IMR-90 (cell line): ENCODE measurements at regions not wholly inside any gene's neighbourhood (a gene's known extent, or its start where the extent isn't known, plus 50 kb on each side); places are given as distances from the start of the nearest gene placed in this dataset.

Source experiments
- ATAC-seq: fragments of 200-7000 bp; cut with Tn5 transposase; 2 replicates; pipeline ENCODE4 v1.9.1; 2020; ENCODE audit warnings: low read depth, mild to moderate bottlenecking, moderate library complexity
- BruUV-seq: library from RNA; stranded (reverse); fragments of 400-500 nt; replicated peaks from 2 replicates; lab custom pipeline; 2021; lab: Mats Ljungman, UMichigan
- CTCF ChIA-PET: fragments of 300-600 bp; formaldehyde crosslinking; extraction: SDS; loops from one replicate; lab custom pipeline; 2021; ENCODE audit warnings: antibody characterized with exemption; lab: Yijun Ruan, JAX
- POLR2A ChIA-PET: fragments of 300-600 bp; sonication (Branson Sonifier 250); formaldehyde crosslinking; loops from one replicate; lab custom pipeline; 2022; ENCODE audit warnings: antibody characterized with exemption; ENCODE audit not compliant: unreplicated experiment; lab: Charles Lee
- DNase-seq: peaks from one replicate; pipeline ENCODE4 v3.0.0; 2013
- H2AFZ ChIP-seq: replicated peaks from 2 replicates; pipeline ENCODE3; 2013; ENCODE audit warnings: low read length, mild to moderate bottlenecking; ENCODE audit not compliant: poor library complexity
- H2AK5ac ChIP-seq: 2 replicates; pipeline ENCODE4 v1.6.1; 2013; ENCODE audit warnings: low read depth, low read length, inconsistent platforms
- H2AK9ac ChIP-seq: replicated peaks from 2 replicates; pipeline ENCODE3; 2013; ENCODE audit warnings: mild to moderate bottlenecking, low read depth, low read length, moderate library complexity; ENCODE audit not compliant: poor library complexity
- H2BK120ac ChIP-seq: 2 replicates; pipeline ENCODE4 v1.6.1; 2013; ENCODE audit warnings: low read depth, low read length, inconsistent platforms
- H2BK15ac ChIP-seq: 3 replicates; pipeline ENCODE4 v1.6.1; 2013; ENCODE audit warnings: low read depth, low read length, inconsistent platforms
- H2BK20ac ChIP-seq: 2 replicates; pipeline ENCODE4 v1.6.1; 2013; ENCODE audit warnings: low read depth, mild to moderate bottlenecking, inconsistent platforms, low read length, moderate library complexity
- H2BK5ac ChIP-seq: 2 replicates; pipeline ENCODE4 v1.6.1; 2013; ENCODE audit warnings: mild to moderate bottlenecking, low read depth, low read length, inconsistent platforms; ENCODE audit not compliant: poor library complexity, severe bottlenecking
- H3K14ac ChIP-seq: replicated peaks from 2 replicates; pipeline ENCODE4 v1.6.1; 2013; ENCODE audit warnings: low read depth, low read length, inconsistent platforms
- H3K18ac ChIP-seq: 2 replicates; pipeline ENCODE4 v1.6.1; 2013; ENCODE audit warnings: low read depth, low read length, control low read depth
- H3K23ac ChIP-seq: 2 replicates; pipeline ENCODE4 v1.6.1; 2013; ENCODE audit warnings: low read depth, low read length, inconsistent platforms
- H3K27ac ChIP-seq: 2 replicates; pipeline ENCODE4 v1.5.1; 2013; ENCODE audit warnings: mild to moderate bottlenecking, control low read depth, low read length; ENCODE audit not compliant: insufficient read depth
- H3K27me3 ChIP-seq: 2 replicates; pipeline ENCODE4 v1.6.1; 2013; ENCODE audit warnings: low read length; ENCODE audit not compliant: control insufficient read depth, insufficient read depth
- H3K36me3 ChIP-seq: 2 replicates; pipeline ENCODE4 v1.6.1; 2013; ENCODE audit warnings: low read length, mixed read lengths; ENCODE audit not compliant: control insufficient read depth, insufficient read depth
- H3K4ac ChIP-seq: 2 replicates; pipeline ENCODE4 v1.6.1; 2013; ENCODE audit warnings: low read depth, low read length, inconsistent platforms
- H3K4me1 ChIP-seq: 2 replicates; pipeline ENCODE4 v1.6.1; 2013; ENCODE audit warnings: low read length, mixed read lengths; ENCODE audit not compliant: control insufficient read depth, insufficient read depth
- H3K4me2 ChIP-seq: 2 replicates; pipeline ENCODE4 v1.6.1; 2013; ENCODE audit warnings: low read depth, mild to moderate bottlenecking, control low read depth, low read length, moderate library complexity
- H3K4me3 ChIP-seq: 2 replicates; pipeline ENCODE4 v1.5.1; 2013; ENCODE audit warnings: low read depth, mild to moderate bottlenecking, control low read depth, low read length, moderate library complexity; ENCODE audit not compliant: insufficient read depth
- H3K56ac ChIP-seq: 2 replicates; pipeline ENCODE4 v1.6.1; 2013; ENCODE audit warnings: low read length, inconsistent platforms; ENCODE audit not compliant: insufficient read depth; ENCODE audit errors: extremely low read depth
- H3K79me1 ChIP-seq, 2 experiments: 2 replicates each; pipeline ENCODE4 v1.6.1; 2013; ENCODE audit warnings: low read length in 2 of 2, inconsistent platforms in 1 of 2, low read depth in 1 of 2
- H3K9ac ChIP-seq: 2 replicates; pipeline ENCODE4 v1.6.1; 2013; ENCODE audit warnings: low read depth, low read length, control low read depth
- H3K9me1 ChIP-seq: 2 replicates; pipeline ENCODE4 v1.6.1; 2013; ENCODE audit warnings: low read length, inconsistent platforms; ENCODE audit not compliant: insufficient read depth
- H3K9me3 ChIP-seq: 2 replicates; pipeline ENCODE4 v1.6.1; 2013; ENCODE audit warnings: low read length; ENCODE audit not compliant: control insufficient read depth, insufficient read depth
- H4K20me1 ChIP-seq: 2 replicates; pipeline ENCODE4 v1.6.1; 2013; ENCODE audit warnings: low read length, inconsistent platforms; ENCODE audit not compliant: insufficient read depth
- H4K5ac ChIP-seq: 2 replicates; pipeline ENCODE4 v1.6.1; 2013; ENCODE audit warnings: mild to moderate bottlenecking, low read depth, low read length, control low read depth
- H4K8ac ChIP-seq, 2 experiments: 2 replicates each; pipeline ENCODE4 v1.6.1; 2013; ENCODE audit warnings: low read depth in 2 of 2, low read length in 2 of 2, control low read depth in 1 of 2, inconsistent platforms in 1 of 2
- H4K91ac ChIP-seq: 2 replicates; pipeline ENCODE4 v1.6.1; 2013; ENCODE audit warnings: low read depth, low read length, inconsistent platforms; ENCODE audit not compliant: insufficient read depth
- BHLHE40 ChIP-seq: fragments of 150-350 bp; IDR thresholded peaks from 2 replicates; pipeline ENCODE4 v1.6.1; 2016; ENCODE audit warnings: mild to moderate bottlenecking, low read depth, low read length
- CEBPB ChIP-seq: IDR thresholded peaks from 2 replicates; pipeline ENCODE4 v1.6.1; 2012; ENCODE audit warnings: low read depth, low read length, improper control_type of control experiment
- CHD1 ChIP-seq: IDR thresholded peaks from 2 replicates; pipeline ENCODE4 v1.6.1; 2012; ENCODE audit warnings: low read depth, low read length, improper control_type of control experiment
- MAFK ChIP-seq: IDR thresholded peaks from 2 replicates; pipeline ENCODE4 v1.6.1; 2012; ENCODE audit warnings: low read depth, low read length, improper control_type of control experiment
- MXI1 ChIP-seq: IDR thresholded peaks from 2 replicates; pipeline ENCODE4 v1.6.1; 2012; ENCODE audit warnings: low read depth, mild to moderate bottlenecking, low read length, moderate library complexity, borderline replicate concordance
- NFE2L2 ChIP-seq: fragments of 150-350 bp; IDR thresholded peaks from 2 replicates; pipeline ENCODE4 v1.6.1; 2016; ENCODE audit warnings: low read depth, mild to moderate bottlenecking, low read length
- POLR2A ChIP-seq: IDR thresholded peaks from 2 replicates; pipeline ENCODE4 v1.6.1; 2012; ENCODE audit warnings: mild to moderate bottlenecking, low read depth, low read length
- RCOR1 ChIP-seq: IDR thresholded peaks from 2 replicates; pipeline ENCODE4 v1.6.1; 2012; ENCODE audit warnings: mild to moderate bottlenecking, low read length, improper control_type of control experiment; ENCODE audit not compliant: insufficient replicate concordance
- RFX5 ChIP-seq: IDR thresholded peaks from 2 replicates; pipeline ENCODE4 v1.8.0; 2012; ENCODE audit warnings: low read depth, mild to moderate bottlenecking, low read length, moderate library complexity
- WGBS, 2 experiments: methylation state at CpG; one replicate each; pipeline versions ENCODE4 v1.1.5 to v1.1.7; 2013; ENCODE audit warnings: missing lambda C conversion rate in 2 of 2; ENCODE audit not compliant: insufficient read length in 1 of 2; ENCODE audit errors: extremely low coverage in 2 of 2; 5-methylcytosine and 5-hydroxymethylcytosine counted together
- dilution Hi-C: fragments of 300-500 bp; cut with HindIII; formaldehyde crosslinking; loops from one replicate; pipeline ENCODE4 v1.14.3; 2018; ENCODE audit warnings: low sequenced_read_pairs; ENCODE audit not compliant: unreplicated experiment
- in situ Hi-C: fragments of 300-500 bp; cut with MboI; formaldehyde crosslinking; loops from 3 replicates; pipeline ENCODE4 v1.14.3; 2019; ENCODE audit warnings: low sequenced_read_pairs, inconsistent platforms, mixed read lengths
- intact Hi-C: fragments of 100-400 bp; cut with micrococcal nuclease; formaldehyde crosslinking; loops from 2 replicates; pipeline ENCODE4 v1.10.0; 2022
- TF ChIP-seq, protein P1 (sequence below): conservative IDR thresholded peaks from 2 replicates; pipeline ENCODE4 v1.5.1; 2012; ENCODE audit warnings: mild to moderate bottlenecking, low read depth, low read length, improper control_type of control experiment
- TF ChIP-seq, protein P2 (sequence below): fragments of 150-350 bp; IDR thresholded peaks from 2 replicates; pipeline ENCODE4 v1.6.1; 2016; ENCODE audit warnings: low read depth, mild to moderate bottlenecking, low read length, moderate library complexity, borderline replicate concordance

DNA sequence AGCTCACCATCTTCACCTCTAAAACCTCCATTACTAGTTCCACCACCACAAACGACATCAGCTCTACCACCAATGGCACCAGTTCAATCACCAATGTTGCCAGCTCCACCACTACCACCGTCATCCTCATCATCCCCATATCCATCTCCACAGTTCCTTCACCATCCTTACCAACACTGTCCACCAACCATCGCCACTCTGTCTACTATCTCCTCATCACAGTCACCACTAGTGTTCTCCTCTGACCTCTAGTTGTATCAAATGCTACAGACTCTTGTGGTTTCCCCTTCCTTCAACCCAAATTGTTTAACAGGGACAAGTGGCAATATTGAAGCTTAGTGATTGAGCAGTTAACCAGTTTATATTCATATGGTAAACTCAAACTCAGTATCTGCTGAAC is 182.6 kb downstream of the CAAP1 start:
- no peak overlapping the region for H3K56ac ChIP-seq
- no peak overlapping the region for H2BK120ac ChIP-seq
- H4K5ac ChIP-seq = no peak overlapping the region
- H3K4ac ChIP-seq = no peak overlapping the region
- H3K4me1 ChIP-seq = no peaks in the 10 kb centered on the region
- no peaks in the 10 kb centered on the region for H4K20me1 ChIP-seq
- H3K4me3 ChIP-seq = no peak overlapping the region
- no peaks in the 10 kb centered on the region for H3K79me1 ChIP-seq
- in situ Hi-C loops (no loop called here), intact Hi-C loops (no loop called here), dilution Hi-C loops (no loop called here)
- H2BK20ac ChIP-seq = no peak overlapping the region
- no peak overlapping the region for H3K23ac ChIP-seq
- no peaks in the 10 kb centered on the region for H3K9me1 ChIP-seq
- no peak overlapping the region for H3K9ac ChIP-seq
- no peak overlapping the region for H2AFZ ChIP-seq
- no peak overlapping the region for H2BK15ac ChIP-seq
- no peaks in the 10 kb centered on the region for H3K9me3 ChIP-seq
- H2AK9ac ChIP-seq = no peak overlapping the region
- TF ChIP-seq POLR2A (no peak), NFE2L2 (no peak), RFX5 (no peak), BHLHE40 (no peak), CEBPB (no peak), MXI1 (no peak), RCOR1 (no peak), CHD1 (no peak), MAFK (no peak)
- TF ChIP-seq, protein P1, sequence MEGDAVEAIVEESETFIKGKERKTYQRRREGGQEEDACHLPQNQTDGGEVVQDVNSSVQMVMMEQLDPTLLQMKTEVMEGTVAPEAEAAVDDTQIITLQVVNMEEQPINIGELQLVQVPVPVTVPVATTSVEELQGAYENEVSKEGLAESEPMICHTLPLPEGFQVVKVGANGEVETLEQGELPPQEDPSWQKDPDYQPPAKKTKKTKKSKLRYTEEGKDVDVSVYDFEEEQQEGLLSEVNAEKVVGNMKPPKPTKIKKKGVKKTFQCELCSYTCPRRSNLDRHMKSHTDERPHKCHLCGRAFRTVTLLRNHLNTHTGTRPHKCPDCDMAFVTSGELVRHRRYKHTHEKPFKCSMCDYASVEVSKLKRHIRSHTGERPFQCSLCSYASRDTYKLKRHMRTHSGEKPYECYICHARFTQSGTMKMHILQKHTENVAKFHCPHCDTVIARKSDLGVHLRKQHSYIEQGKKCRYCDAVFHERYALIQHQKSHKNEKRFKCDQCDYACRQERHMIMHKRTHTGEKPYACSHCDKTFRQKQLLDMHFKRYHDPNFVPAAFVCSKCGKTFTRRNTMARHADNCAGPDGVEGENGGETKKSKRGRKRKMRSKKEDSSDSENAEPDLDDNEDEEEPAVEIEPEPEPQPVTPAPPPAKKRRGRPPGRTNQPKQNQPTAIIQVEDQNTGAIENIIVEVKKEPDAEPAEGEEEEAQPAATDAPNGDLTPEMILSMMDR = no peak
- TF ChIP-seq, protein P2, sequence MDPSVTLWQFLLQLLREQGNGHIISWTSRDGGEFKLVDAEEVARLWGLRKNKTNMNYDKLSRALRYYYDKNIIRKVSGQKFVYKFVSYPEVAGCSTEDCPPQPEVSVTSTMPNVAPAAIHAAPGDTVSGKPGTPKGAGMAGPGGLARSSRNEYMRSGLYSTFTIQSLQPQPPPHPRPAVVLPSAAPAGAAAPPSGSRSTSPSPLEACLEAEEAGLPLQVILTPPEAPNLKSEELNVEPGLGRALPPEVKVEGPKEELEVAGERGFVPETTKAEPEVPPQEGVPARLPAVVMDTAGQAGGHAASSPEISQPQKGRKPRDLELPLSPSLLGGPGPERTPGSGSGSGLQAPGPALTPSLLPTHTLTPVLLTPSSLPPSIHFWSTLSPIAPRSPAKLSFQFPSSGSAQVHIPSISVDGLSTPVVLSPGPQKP = no peak
- no TSS peak for BruUV-seq
- WGBS, 2 experiments = 36% methylated on average over 2 of the region's 3 CpGs; no CpG with 5 or more reads in 1 of the 2 experiments
- no peaks in the 10 kb centered on the region for H3K36me3 ChIP-seq
- ChIA-PET POLR2A (no interaction called here), CTCF (interaction anchor here (0.6 kb wide), 1 partner anchor 174 kb away, joined by 3 read pairs; no protein-coding TSS in a partner anchor)
- no peak overlapping the region for H3K14ac ChIP-seq
- H4K91ac ChIP-seq = no peak overlapping the region
- no peak overlapping the region for H4K8ac ChIP-seq
- no peak overlapping the region for H2BK5ac ChIP-seq
- no peak for DNase-seq
- no peaks in the 10 kb centered on the region for H3K27me3 ChIP-seq
- H2AK5ac ChIP-seq = no peak overlapping the region
- ATAC-seq = no peak
- H3K18ac ChIP-seq = no peak overlapping the region
- no peak overlapping the region for H3K4me2 ChIP-seq
- no peak overlapping the region for H3K27ac ChIP-seq
